Smooth muscle cell (in vitro differentiated cells): ENCODE measurements at regions not wholly inside any gene's neighbourhood (a gene's known extent, or its start where the extent isn't known, plus 50 kb on each side); places are given as distances from the start of the nearest gene placed in this dataset.

Experiments used
- DNase-seq: peaks from one replicate; lab custom pipeline; 2025; ENCODE audit not compliant: unreplicated experiment; lab: John Stamatoyannopoulos, UW
- H2AFZ ChIP-seq: fragments of 200-600 bp; sonication (generic); 2 replicates; pipeline ENCODE4 v1.6.0; 2016; ENCODE audit warnings: antibody characterized with exemption, low read depth, mild to moderate bottlenecking
- H3F3A ChIP-seq: fragments of 200-600 bp; sonication (generic); 2 replicates; pipeline ENCODE4 v1.6.0; 2017; ENCODE audit warnings: antibody characterized with exemption, low read depth
- H3K27ac ChIP-seq: fragments of 200-600 bp; sonication (generic); 2 replicates; pipeline ENCODE4 v1.5.1; 2016; ENCODE audit warnings: low read depth, mild to moderate bottlenecking
- H3K27me3 ChIP-seq: fragments of 200-600 bp; sonication (generic); 2 replicates; pipeline ENCODE4 v1.6.1; 2016; ENCODE audit warnings: low read depth, mild to moderate bottlenecking
- H3K36me3 ChIP-seq: fragments of 200-600 bp; sonication (generic); 2 replicates; pipeline ENCODE4 v1.5.1; 2016; ENCODE audit warnings: low read depth
- H3K4me1 ChIP-seq: fragments of 200-600 bp; sonication (generic); 2 replicates; pipeline ENCODE4 v1.5.1; 2016; ENCODE audit warnings: low read depth
- H3K4me2 ChIP-seq: fragments of 200-600 bp; sonication (generic); 2 replicates; pipeline ENCODE4 v1.6.0; 2016; ENCODE audit warnings: mild to moderate bottlenecking
- H3K4me3 ChIP-seq: fragments of 200-600 bp; sonication (generic); 2 replicates; pipeline ENCODE4 v1.5.1; 2016; ENCODE audit warnings: mild to moderate bottlenecking
- H3K79me2 ChIP-seq: fragments of 200-600 bp; sonication (generic); 2 replicates; pipeline ENCODE4 v1.6.0; 2016; ENCODE audit warnings: low read depth, mild to moderate bottlenecking
- H3K9ac ChIP-seq: fragments of 200-600 bp; sonication (generic); 2 replicates; pipeline ENCODE4 v1.6.0; 2016; ENCODE audit warnings: low read depth
- H3K9me3 ChIP-seq: fragments of 200-600 bp; sonication (generic); replicated peaks from 2 replicates; pipeline ENCODE4 v1.5.1; 2016; ENCODE audit warnings: low read depth
- H4K20me1 ChIP-seq: fragments of 200-600 bp; sonication (generic); 2 replicates; pipeline ENCODE4 v1.6.0; 2016; ENCODE audit warnings: low read depth
- CTCF ChIP-seq: fragments of 200-600 bp; sonication (generic); IDR thresholded peaks from 2 replicates; pipeline ENCODE4 v1.5.1; 2017; ENCODE audit warnings: borderline replicate concordance, mild to moderate bottlenecking, antibody characterized with exemption; ENCODE audit not compliant: insufficient read depth, poor library complexity, severe bottlenecking
- WGBS: methylation state at CpG from one replicate; pipeline ENCODE4 v1.1.7; 2016; ENCODE audit warnings: low lambda C conversion rate; 5-methylcytosine and 5-hydroxymethylcytosine counted together

- no peak for TF ChIP-seq CTCF
- no peaks in the 10 kb centered on the region for H3K27me3 ChIP-seq
- H3K4me1 ChIP-seq = no peaks in the 10 kb centered on the region
- 52% methylated on average over 1 of the region's 1 CpG for WGBS
- H3K9me3 ChIP-seq = no peaks in the 10 kb centered on the region
- H3K4me2 ChIP-seq = no peak overlapping the region
- H3F3A ChIP-seq = no peaks in the 10 kb centered on the region
- no peaks in the 10 kb centered on the region for H3K79me2 ChIP-seq
- no peaks in the 10 kb centered on the region for H3K36me3 ChIP-seq
- no peak overlapping the region for H3K27ac ChIP-seq
- DNase-seq = no peak
- H3K9ac ChIP-seq = no peak overlapping the region
- H2AFZ ChIP-seq = no peak overlapping the region
- no peak overlapping the region for H3K4me3 ChIP-seq
- H4K20me1 ChIP-seq = no peaks in the 10 kb centered on the region
Measured at GRCh38 chr6:117018771-117019170, 141.7 kb downstream of the RFX6 start.

GRCh38 chr6:117022774-117023173, 145.7 kb downstream of the RFX6 start:
- no peaks in the 10 kb centered on the region for H3K4me1 ChIP-seq
- no peak overlapping the region for H3K4me3 ChIP-seq
- no peak overlapping the region for H2AFZ ChIP-seq
- no peaks in the 10 kb centered on the region for H3K9me3 ChIP-seq
- no peak overlapping the region for H3K9ac ChIP-seq
- no peaks in the 10 kb centered on the region for H3K79me2 ChIP-seq
- H3K4me2 ChIP-seq = no peak overlapping the region
- H4K20me1 ChIP-seq = no peaks in the 10 kb centered on the region
- no peak for TF ChIP-seq CTCF
- no peaks in the 10 kb centered on the region for H3K27me3 ChIP-seq
- no peaks in the 10 kb centered on the region for H3F3A ChIP-seq
- H3K36me3 ChIP-seq = no peaks in the 10 kb centered on the region
- no peak overlapping the region for H3K27ac ChIP-seq
- DNase-seq = no peak

- 58% methylated on average over 5 of the region's 5 CpGs for WGBS
Measured at GRCh38 chr6:117025310-117025709, 148.3 kb downstream of the RFX6 start.

GRCh38 chr6:117028256-117028655, 151.2 kb downstream of the RFX6 start:
- DNase-seq = no peak
- Histone ChIP-seq H3K4me2 (no peak overlapping the region), H3K9me3 (no peaks in the 10 kb centered on the region), H3K9ac (no peak overlapping the region), H4K20me1 (no peaks in the 10 kb centered on the region), H2AFZ (no peak overlapping the region), H3K4me3 (no peak overlapping the region), H3F3A (no peaks in the 10 kb centered on the region), H3K27me3 (no peaks in the 10 kb centered on the region), H3K4me1 (no peaks in the 10 kb centered on the region), H3K27ac (no peak overlapping the region), H3K79me2 (no peaks in the 10 kb centered on the region), H3K36me3 (no peaks in the 10 kb centered on the region)
- WGBS = 91% methylated on average over 1 of the region's 1 CpG
- no peak for TF ChIP-seq CTCF

More at GRCh38 chr6:117025310-117025709, 148.3 kb downstream of the RFX6 start:
- H3F3A ChIP-seq = no peaks in the 10 kb centered on the region
- H3K79me2 ChIP-seq = no peaks in the 10 kb centered on the region
- H3K9ac ChIP-seq = no peak overlapping the region
- H3K27me3 ChIP-seq = no peaks in the 10 kb centered on the region
- H3K4me2 ChIP-seq = no peak overlapping the region
- no peak overlapping the region for H3K27ac ChIP-seq
- no peaks in the 10 kb centered on the region for H4K20me1 ChIP-seq
- no peak for DNase-seq
- H3K36me3 ChIP-seq = no peaks in the 10 kb centered on the region
- no peaks in the 10 kb centered on the region for H3K4me1 ChIP-seq
- no peak overlapping the region for H2AFZ ChIP-seq
- TF ChIP-seq CTCF = no peak
- H3K9me3 ChIP-seq = no peaks in the 10 kb centered on the region
- no peak overlapping the region for H3K4me3 ChIP-seq
